Lower lobe of right lung (tissue), 2 donors: ENCODE measurements at regions not wholly inside any gene's neighbourhood (a gene's known extent, or its start where the extent isn't known, plus 50 kb on each side); places are given as distances from the start of the nearest gene placed in this dataset.

Experiments
- ATAC-seq, 2 donors: fragments of 200-7000 bp; cut with Tn5 transposase; one replicate each; pipeline ENCODE4 v1.9.1; 2020 to 2022; ENCODE audit warnings: mild to moderate bottlenecking in 2 of 2, moderate library complexity in 2 of 2
- DNase-seq: peaks from one replicate; pipeline ENCODE4 v3.0.0-alpha.2; 2020
- H3K27ac ChIP-seq: fragments of 200-600 bp; one replicate; pipeline ENCODE4 v1.8.0; 2022
- H3K27me3 ChIP-seq: fragments of 200-600 bp; one replicate; pipeline ENCODE4 v1.8.0; 2022; ENCODE audit warnings: low read depth
- H3K36me3 ChIP-seq: fragments of 200-600 bp; one replicate; pipeline ENCODE4 v1.8.0; 2022; ENCODE audit warnings: mild to moderate bottlenecking
- H3K4me1 ChIP-seq: fragments of 200-600 bp; one replicate; pipeline ENCODE4 v1.8.0; 2022
- H3K4me3 ChIP-seq: fragments of 200-600 bp; one replicate; pipeline ENCODE4 v1.8.0; 2022; ENCODE audit warnings: mild to moderate bottlenecking
- H3K9me3 ChIP-seq: fragments of 200-600 bp; one replicate; pipeline ENCODE4 v1.8.0; 2022
- CTCF ChIP-seq: fragments of 200-600 bp; IDR thresholded peaks from one replicate; pipeline ENCODE4 v1.8.0; 2022; ENCODE audit warnings: antibody characterized with exemption, mild to moderate bottlenecking
- intact Hi-C: fragments of 100-400 bp; cut with DNase I; formaldehyde crosslinking; loops from one replicate; pipeline ENCODE4 v1.11.0; 2022
- donor health status: DM: no; HTN: yes; CAD: no; lungs with severe emphysema.

- TF ChIP-seq CTCF, result no peak
- Histone ChIP-seq H3K27ac (no peak overlapping the region), H3K4me1 (no peaks in the 10 kb centered on the region), H3K9me3 (no peaks in the 10 kb centered on the region), H3K36me3 (no peaks in the 10 kb centered on the region), H3K27me3 (no peaks in the 10 kb centered on the region), H3K4me3 (no peak overlapping the region)
- DNase-seq (no peak), ATAC-seq (peak in 1 of 2 donors; percentile 50)
- intact Hi-C loops, result no loop called here
Measured at GRCh38 chrX:42934020-42934726, 156.2 kb upstream of the PPP1R2C start.

GRCh38 chrX:42941671-42942070 is 163.7 kb upstream of the PPP1R2C start:
- no peak for DNase-seq
- no peaks in the 10 kb centered on the region for H3K27me3 ChIP-seq
- H3K4me1 ChIP-seq, result no peaks in the 10 kb centered on the region
- no peaks in the 10 kb centered on the region for H3K36me3 ChIP-seq
- ATAC-seq, result no peak
- intact Hi-C loops, result no loop called here
- no peak overlapping the region for H3K4me3 ChIP-seq
- no peak overlapping the region for H3K27ac ChIP-seq
- H3K9me3 ChIP-seq, result no peaks in the 10 kb centered on the region
- TF ChIP-seq CTCF, result no peak

GRCh38 chrX:42943051-42943974 is 165.3 kb upstream of the PPP1R2C start:
- Histone ChIP-seq H3K4me3 (no peak overlapping the region), H3K36me3 (no peaks in the 10 kb centered on the region), H3K4me1 (no peaks in the 10 kb centered on the region), H3K27me3 (no peaks in the 10 kb centered on the region), H3K27ac (no peak overlapping the region), H3K9me3 (no peaks in the 10 kb centered on the region)
- no peak for TF ChIP-seq CTCF
- intact Hi-C loops, result no loop called here
- DNase-seq (no peak), ATAC-seq (no peak)

GRCh38 chrX:42944381-42944998 is 166.5 kb upstream of the PPP1R2C start:
- Histone ChIP-seq H3K27ac (no peak overlapping the region), H3K4me1 (no peaks in the 10 kb centered on the region), H3K36me3 (no peaks in the 10 kb centered on the region), H3K4me3 (no peak overlapping the region), H3K27me3 (no peaks in the 10 kb centered on the region), H3K9me3 (no peaks in the 10 kb centered on the region)
- ATAC-seq (no peak), DNase-seq (no peak)
- TF ChIP-seq CTCF, result no peak
- intact Hi-C loops, result no loop called here

GRCh38 chrX:42946544-42947194 is 168.7 kb upstream of the PPP1R2C start:
- ATAC-seq (no peak), DNase-seq (no peak)
- Histone ChIP-seq H3K9me3 (no peaks in the 10 kb centered on the region), H3K4me1 (no peaks in the 10 kb centered on the region), H3K36me3 (no peaks in the 10 kb centered on the region), H3K27ac (no peak overlapping the region), H3K27me3 (no peaks in the 10 kb centered on the region), H3K4me3 (no peak overlapping the region)
- TF ChIP-seq CTCF, result no peak
- intact Hi-C loops, result no loop called here
